ENCODE measurements at regions not wholly inside any gene's neighbourhood (a gene's known extent, or its start where the extent isn't known, plus 50 kb on each side); places are given as distances from the start of the nearest gene placed in this dataset.
"Not testable (repeated sequence)": the region's sequence is repeated elsewhere in the genome, so short reads cannot be mapped to it uniquely, and the experiment has no call there.

DNA sequence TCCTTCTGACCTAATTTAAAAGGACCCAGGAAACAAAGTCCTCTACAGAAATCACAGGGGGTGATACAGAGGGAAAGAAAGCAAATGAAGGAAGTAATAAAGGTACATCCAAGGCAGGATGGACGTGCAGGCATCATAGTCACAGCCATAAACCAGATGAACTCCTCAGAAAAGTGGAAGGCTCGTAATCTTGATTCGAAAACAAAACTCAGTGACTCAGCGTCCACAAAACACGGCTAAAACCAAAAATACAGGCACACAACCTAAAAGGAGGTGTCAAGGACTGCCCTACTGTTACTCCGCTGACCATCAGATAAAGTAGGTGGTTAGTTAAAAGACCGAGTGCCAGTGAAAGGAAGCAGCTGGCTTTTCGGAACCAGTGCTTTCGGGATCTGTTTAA, 81.5 kb downstream of the TRIM69 start:
- H3K36me3 ChIP-seq (replicated peaks; ENCODE audit: control insufficient read depth, insufficient read depth, low read length); H3K4me3 ChIP-seq (ENCODE audit: insufficient read depth, low read depth, low read length); DNase-seq; H3K27me3 ChIP-seq (ENCODE audit: control insufficient read depth, insufficient read depth, low read length): not testable (repeated sequence)

- not testable (repeated sequence) for DNase-seq; H3K36me3 ChIP-seq (replicated peaks; ENCODE audit: control insufficient read depth, insufficient read depth, low read length); H3K27me3 ChIP-seq (ENCODE audit: control insufficient read depth, insufficient read depth, low read length); H3K4me3 ChIP-seq (ENCODE audit: insufficient read depth, low read depth, low read length)
Observed at GRCh38 chr15:44819331-44819987, 83.1 kb downstream of the TRIM69 start.

DNA sequence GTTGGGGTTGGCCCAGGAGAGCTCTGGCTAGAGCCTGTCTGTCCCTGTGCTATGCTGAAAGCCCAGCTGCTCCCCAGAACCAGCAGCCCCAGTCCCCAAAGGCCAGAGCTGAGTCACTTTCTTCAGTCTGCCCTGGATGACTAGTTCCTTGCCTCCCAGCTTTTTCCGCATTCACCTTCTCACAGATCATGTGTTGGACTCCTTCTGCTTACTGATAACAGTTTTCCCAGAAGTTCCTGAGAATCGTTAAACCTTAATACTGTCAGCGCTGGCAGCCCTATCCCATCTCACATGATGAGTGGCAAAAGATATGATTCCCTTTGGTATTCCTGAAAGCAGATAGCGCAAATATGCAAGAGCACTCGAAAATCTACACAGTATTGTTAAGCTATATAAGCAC, 84.2 kb downstream of the TRIM69 start:
- not testable (repeated sequence) for DNase-seq; H3K36me3 ChIP-seq (replicated peaks; ENCODE audit: control insufficient read depth, insufficient read depth, low read length); H3K4me3 ChIP-seq (ENCODE audit: insufficient read depth, low read depth, low read length); H3K27me3 ChIP-seq (ENCODE audit: control insufficient read depth, insufficient read depth, low read length)

- not testable (repeated sequence) for H3K36me3 ChIP-seq (replicated peaks; ENCODE audit: control insufficient read depth, insufficient read depth, low read length); H3K4me3 ChIP-seq (ENCODE audit: insufficient read depth, low read depth, low read length); H3K27me3 ChIP-seq (ENCODE audit: control insufficient read depth, insufficient read depth, low read length); DNase-seq
Observed at GRCh38 chr15:44820967-44821366, 84.6 kb downstream of the TRIM69 start.

- H3K27me3 ChIP-seq (ENCODE audit: control insufficient read depth, insufficient read depth, low read length), result not testable (repeated sequence)
Observed at GRCh38 chr15:44824277-44825145, 88.2 kb downstream of the TRIM69 start.

DNA sequence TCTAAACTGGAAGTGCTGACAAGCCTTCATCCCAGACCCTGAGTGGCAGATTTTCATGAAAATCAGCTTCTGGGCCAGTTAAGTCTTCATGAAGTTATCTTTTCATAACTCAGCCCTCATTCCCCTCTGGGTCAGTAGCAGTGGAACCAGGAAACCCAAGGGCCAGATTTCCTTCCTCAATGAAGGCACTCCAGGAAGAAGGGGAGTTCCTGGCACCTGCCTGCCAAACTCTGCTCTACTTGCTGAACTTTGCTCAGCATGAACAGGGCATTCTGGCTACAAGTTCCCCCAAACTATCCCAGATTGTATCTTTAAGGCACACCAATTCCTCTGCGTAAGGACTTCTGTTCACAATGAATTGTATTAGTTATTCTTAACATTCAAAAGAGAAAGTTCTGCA, 90.3 kb downstream of the TRIM69 start:
- not testable (repeated sequence) for H3K27me3 ChIP-seq (ENCODE audit: control insufficient read depth, insufficient read depth, low read length); H3K4me3 ChIP-seq (ENCODE audit: insufficient read depth, low read depth, low read length); H3K36me3 ChIP-seq (replicated peaks; ENCODE audit: control insufficient read depth, insufficient read depth, low read length); DNase-seq

More at GRCh38 chr15:44824277-44825145, 88.2 kb downstream of the TRIM69 start:
- not testable (repeated sequence) for H3K36me3 ChIP-seq (replicated peaks; ENCODE audit: control insufficient read depth, insufficient read depth, low read length); H3K4me3 ChIP-seq (ENCODE audit: insufficient read depth, low read depth, low read length); DNase-seq

DNA sequence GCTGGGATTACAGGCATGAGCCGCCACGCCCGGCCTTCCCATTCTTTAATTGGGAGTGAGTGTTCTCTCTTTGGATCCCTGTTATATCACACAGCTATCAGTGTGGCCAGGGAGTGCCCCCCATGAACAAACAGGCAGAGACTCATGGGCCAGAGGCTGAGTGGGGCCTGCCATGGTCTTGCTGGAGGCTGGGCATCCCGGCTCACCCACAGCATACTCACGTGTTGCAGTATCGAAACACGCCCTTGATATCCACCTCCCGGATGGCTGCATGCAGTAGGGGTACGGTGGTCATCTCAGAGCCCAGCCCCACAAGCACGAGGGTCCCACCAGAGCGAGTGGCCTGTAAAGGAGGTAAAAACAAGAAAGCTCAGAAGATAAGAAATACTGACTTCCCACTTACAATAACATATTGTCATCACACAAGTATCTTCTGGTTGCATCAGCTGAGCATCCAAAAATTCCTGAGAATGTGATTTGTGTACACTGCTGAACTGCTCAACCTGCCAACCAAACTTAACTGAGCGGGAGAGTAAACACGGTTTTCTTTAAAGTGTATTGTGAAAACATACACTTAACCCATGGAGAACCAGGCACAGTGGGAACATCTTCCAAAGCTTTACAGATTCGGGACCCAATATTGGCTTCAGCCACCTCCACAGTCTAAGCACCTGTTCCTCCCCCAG, 92.0 kb downstream of the TRIM69 start:
- not testable (repeated sequence) for H3K4me3 ChIP-seq (ENCODE audit: insufficient read depth, low read depth, low read length); H3K36me3 ChIP-seq (replicated peaks; ENCODE audit: control insufficient read depth, insufficient read depth, low read length); H3K27me3 ChIP-seq (ENCODE audit: control insufficient read depth, insufficient read depth, low read length); DNase-seq

DNA sequence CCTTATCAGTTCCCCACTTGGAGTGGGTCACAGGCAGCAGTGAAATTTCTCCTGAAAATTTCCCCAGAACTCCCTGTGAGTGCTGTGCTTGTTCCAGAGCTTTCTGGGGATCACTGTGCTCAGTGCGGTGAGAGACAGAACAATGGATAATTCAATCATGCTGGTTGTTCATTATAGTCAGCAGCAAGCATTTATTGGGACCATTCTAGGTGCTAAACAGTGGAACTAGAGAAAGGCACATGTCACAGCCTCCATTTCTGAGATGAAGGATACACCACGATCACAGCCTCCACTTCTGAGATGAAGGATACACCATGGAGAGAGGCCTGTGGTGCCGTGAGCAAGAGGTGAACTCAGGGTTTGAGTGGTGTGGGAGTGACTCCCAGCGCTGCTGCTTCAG, 92.8 kb downstream of the TRIM69 start:
- H3K36me3 ChIP-seq (replicated peaks; ENCODE audit: control insufficient read depth, insufficient read depth, low read length); H3K4me3 ChIP-seq (ENCODE audit: insufficient read depth, low read depth, low read length); DNase-seq; H3K27me3 ChIP-seq (ENCODE audit: control insufficient read depth, insufficient read depth, low read length): not testable (repeated sequence)

GRCh38 chr15:44830692-44831408, 94.5 kb downstream of the TRIM69 start:
- not testable (repeated sequence) for H3K36me3 ChIP-seq (replicated peaks; ENCODE audit: control insufficient read depth, insufficient read depth, low read length); H3K4me3 ChIP-seq (ENCODE audit: insufficient read depth, low read depth, low read length); DNase-seq; H3K27me3 ChIP-seq (ENCODE audit: control insufficient read depth, insufficient read depth, low read length)

- not testable (repeated sequence) for H3K27me3 ChIP-seq (ENCODE audit: control insufficient read depth, insufficient read depth, low read length); DNase-seq; H3K36me3 ChIP-seq (replicated peaks; ENCODE audit: control insufficient read depth, insufficient read depth, low read length); H3K4me3 ChIP-seq (ENCODE audit: insufficient read depth, low read depth, low read length)
Observed at GRCh38 chr15:44831409-44831741, 95.0 kb downstream of the TRIM69 start.

DNA sequence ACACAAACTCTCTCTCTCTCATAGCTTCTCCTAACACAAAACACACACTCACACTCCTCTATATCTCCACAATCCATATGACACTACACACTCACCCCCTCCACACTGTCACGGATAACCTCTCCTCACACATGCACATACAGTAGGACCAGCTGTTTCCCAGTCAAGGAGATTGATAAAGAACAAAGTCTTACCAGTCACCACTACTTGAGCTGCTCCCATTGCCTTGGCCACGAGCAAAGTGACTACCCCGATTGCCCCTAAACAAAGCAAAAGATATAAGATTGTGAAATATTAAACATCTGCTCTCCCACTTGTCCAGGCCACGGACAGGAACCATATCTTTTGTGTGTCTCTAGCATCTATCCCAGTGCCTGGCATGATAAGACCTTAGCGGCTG, 95.8 kb downstream of the TRIM69 start:
- not testable (repeated sequence) for H3K36me3 ChIP-seq (replicated peaks; ENCODE audit: control insufficient read depth, insufficient read depth, low read length); H3K4me3 ChIP-seq (ENCODE audit: insufficient read depth, low read depth, low read length); DNase-seq; H3K27me3 ChIP-seq (ENCODE audit: control insufficient read depth, insufficient read depth, low read length)

- not testable (repeated sequence) for DNase-seq; H3K36me3 ChIP-seq (replicated peaks; ENCODE audit: control insufficient read depth, insufficient read depth, low read length); H3K4me3 ChIP-seq (ENCODE audit: insufficient read depth, low read depth, low read length); H3K27me3 ChIP-seq (ENCODE audit: control insufficient read depth, insufficient read depth, low read length)
Observed at GRCh38 chr15:44833081-44833480, 96.8 kb downstream of the TRIM69 start.

- H3K27me3 ChIP-seq (ENCODE audit: control insufficient read depth, insufficient read depth, low read length); DNase-seq; H3K4me3 ChIP-seq (ENCODE audit: insufficient read depth, low read depth, low read length): not testable (repeated sequence)
Observed at GRCh38 chr15:44833761-44834160, 97.4 kb downstream of the TRIM69 start.

GRCh38 chr15:44835082-44835481, 98.8 kb downstream of the TRIM69 start:
- H3K36me3 ChIP-seq (replicated peaks; ENCODE audit: control insufficient read depth, insufficient read depth, low read length); H3K27me3 ChIP-seq (ENCODE audit: control insufficient read depth, insufficient read depth, low read length); DNase-seq; H3K4me3 ChIP-seq (ENCODE audit: insufficient read depth, low read depth, low read length): not testable (repeated sequence)

More at GRCh38 chr15:44833761-44834160, 97.4 kb downstream of the TRIM69 start:
- H3K36me3 ChIP-seq (replicated peaks; ENCODE audit: control insufficient read depth, insufficient read depth, low read length), result not testable (repeated sequence)

Measured in H7 (cell line).